GM12872 (cell line): ENCODE measurements at regions not wholly inside any gene's neighbourhood (a gene's known extent, or its start where the extent isn't known, plus 50 kb on each side); places are given as distances from the start of the nearest gene placed in this dataset.

Experiments
- TF ChIP-seq, protein P1 (sequence below): IDR thresholded peaks from 3 replicates; pipeline ENCODE4 v1.5.1; 2011; ENCODE audit warnings: low read depth, mild to moderate bottlenecking, low read length, moderate library complexity; ENCODE audit not compliant: insufficient read depth

DNA sequence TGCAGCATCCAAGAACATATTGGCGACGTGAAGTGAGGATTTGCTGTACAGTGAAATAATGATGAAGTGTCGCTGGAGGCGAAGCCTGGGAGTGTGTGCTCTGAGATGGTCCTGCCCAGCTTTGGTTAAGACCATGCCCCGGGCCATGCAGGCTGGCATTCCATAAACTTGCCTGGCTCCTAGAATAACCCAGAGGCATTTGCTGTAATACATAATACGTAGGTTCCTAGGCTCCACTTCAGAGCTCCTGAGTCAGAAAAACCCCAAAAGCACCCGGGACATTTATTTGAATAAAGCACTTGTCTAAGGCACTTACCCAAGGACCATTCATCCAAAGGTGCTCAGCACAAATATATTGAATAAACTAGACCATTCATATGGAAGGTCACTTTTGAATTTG lies 279.3 kb downstream of the ABCC12 start:
- TF ChIP-seq, protein P1, sequence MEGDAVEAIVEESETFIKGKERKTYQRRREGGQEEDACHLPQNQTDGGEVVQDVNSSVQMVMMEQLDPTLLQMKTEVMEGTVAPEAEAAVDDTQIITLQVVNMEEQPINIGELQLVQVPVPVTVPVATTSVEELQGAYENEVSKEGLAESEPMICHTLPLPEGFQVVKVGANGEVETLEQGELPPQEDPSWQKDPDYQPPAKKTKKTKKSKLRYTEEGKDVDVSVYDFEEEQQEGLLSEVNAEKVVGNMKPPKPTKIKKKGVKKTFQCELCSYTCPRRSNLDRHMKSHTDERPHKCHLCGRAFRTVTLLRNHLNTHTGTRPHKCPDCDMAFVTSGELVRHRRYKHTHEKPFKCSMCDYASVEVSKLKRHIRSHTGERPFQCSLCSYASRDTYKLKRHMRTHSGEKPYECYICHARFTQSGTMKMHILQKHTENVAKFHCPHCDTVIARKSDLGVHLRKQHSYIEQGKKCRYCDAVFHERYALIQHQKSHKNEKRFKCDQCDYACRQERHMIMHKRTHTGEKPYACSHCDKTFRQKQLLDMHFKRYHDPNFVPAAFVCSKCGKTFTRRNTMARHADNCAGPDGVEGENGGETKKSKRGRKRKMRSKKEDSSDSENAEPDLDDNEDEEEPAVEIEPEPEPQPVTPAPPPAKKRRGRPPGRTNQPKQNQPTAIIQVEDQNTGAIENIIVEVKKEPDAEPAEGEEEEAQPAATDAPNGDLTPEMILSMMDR, result no peak

DNA sequence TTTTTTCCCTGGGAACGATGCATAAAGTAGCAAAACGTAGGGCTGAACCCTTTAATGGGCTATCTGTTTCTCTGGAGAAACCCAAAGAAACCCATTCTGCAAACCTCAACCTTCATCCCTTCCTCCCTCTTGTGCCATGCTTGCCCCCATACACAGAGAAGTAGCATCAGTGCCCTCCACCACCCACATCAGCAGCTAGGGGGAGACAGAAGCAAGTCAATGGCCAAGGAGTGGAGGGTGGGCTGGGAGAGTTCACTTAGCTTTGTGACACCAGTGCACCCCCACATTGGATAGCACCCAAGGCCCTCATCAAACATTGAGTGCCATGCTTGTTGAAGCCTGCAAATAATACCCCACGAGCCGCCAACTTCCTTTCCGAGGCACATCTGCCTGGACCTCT lies 282.4 kb downstream of the ABCC12 start:
- TF ChIP-seq, protein P1, result peak; percentile 45; the same call in 2 of the 3 replicates

DNA sequence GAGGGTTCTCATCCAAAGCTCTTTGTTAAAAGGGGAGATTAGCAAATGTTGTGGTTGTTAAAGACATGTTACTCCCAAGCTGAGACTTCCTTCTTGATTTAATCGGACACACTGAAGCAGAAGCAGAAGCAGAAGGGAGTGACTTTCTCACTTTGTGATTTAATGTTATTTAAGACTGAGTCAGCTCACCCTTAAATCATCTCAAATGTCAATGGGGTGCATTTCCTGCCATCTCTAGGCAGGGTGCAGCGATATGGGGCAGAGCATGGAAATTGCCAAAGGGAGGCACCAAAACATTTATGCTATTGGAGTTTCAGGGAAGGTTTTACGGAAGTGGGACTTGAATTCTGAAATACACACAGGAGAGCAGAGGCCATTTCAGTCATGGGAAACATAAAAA lies 283.6 kb downstream of the ABCC12 start:
- TF ChIP-seq, protein P1, result no peak

DNA sequence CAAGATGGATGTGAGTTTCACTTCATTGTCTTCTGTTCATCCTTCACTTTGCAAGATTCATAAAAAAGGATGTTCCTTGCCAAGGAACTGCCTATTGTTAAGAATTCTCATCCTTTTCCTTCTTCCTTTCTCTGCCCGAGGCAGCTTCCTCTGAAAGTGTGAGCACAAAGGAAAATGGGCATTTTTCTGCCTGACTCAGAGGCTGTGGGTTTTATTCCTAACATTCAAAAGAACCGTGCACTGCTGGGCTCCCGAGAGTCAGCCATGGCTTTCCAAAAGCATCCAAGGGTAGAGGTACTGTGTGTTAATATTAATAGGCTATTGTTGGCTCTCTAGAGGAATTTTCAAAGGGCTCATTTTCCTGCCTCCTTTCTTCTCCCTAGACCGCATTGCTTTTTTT lies 289.4 kb downstream of the ABCC12 start:
- TF ChIP-seq, protein P1, result no peak

DNA sequence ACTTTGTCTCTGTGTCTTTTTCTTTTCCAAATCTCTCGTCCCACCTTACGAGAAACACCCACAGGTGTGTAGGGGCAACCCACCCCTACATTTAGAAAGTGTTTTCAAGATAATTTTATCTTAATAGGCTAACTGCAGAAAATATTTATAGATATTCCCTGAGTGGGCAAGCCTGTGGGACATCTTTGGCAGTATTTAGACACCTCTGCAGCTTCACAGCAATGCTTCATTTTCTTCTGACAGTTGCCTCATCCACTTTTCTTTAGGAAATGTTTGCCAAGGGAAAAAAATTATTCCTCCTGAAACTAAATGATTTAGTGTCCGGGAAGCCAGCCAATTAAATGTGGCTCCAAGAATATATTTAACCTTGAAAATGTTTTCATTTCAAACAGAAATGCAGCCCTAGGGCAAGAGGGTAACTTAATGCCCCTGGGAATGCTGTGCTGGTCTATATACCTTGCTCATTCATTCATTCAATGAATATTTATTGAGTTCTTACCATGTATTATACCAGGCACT lies 290.4 kb downstream of the ABCC12 start:
- TF ChIP-seq, protein P1, result no peak

DNA sequence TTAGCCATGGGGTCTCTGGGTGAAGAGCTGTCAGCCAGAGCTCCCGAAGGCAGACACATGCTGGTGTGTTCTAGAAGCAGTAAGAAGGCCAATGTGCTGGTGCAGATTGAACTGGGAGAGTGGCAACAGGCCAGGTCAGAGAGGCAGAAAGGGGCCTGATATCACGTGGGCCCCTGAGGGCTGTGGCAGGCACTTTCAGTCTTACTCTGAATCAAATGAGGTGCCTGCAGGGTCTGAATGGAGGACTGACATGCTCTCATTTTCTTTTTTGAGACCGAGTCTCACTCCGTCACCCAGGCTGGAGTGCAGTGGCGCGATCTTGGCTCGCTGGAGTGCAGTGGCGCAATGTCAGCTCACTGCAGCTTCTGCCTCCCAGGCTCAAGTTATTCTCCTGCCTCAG lies 293.8 kb downstream of the ABCC12 start:
- TF ChIP-seq, protein P1, result no peak

DNA sequence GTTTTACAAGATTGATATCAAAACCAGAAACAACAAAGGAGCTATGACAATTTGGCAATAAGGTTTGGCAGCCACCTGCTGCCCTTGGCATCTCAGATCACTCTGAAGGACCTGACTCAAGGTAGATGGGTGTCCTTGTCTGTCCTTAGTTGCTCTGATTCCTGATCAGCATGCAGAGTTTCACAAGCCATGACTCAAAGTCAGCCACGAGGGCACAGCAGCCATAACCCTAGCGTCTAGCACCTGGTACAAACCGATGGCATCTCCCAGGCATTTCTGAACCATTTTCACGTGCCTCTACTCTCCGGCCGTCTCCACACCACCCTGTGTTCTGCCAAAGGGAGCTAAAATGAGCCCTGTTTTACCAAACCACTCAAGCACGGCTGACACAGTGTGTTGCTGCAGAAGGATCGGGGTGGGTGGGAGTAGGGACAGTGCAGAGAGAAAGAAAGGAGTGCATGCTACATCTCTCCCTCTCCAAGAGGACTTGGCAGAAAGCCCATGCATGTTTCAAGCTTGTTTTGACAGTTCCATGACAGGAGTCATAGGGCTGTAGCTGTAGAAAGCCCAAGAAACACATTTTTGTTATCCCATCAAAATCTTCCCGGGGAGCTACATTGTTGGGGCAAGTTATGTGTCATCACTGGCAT lies 297.3 kb downstream of the ABCC12 start:
- TF ChIP-seq, protein P1, result no peak
